GM21360 (cell line): ENCODE measurements at regions not wholly inside any gene's neighbourhood (a gene's known extent, or its start where the extent isn't known, plus 50 kb on each side); places are given as distances from the start of the nearest gene placed in this dataset.
"Not testable (repeated sequence)": the region's sequence is repeated elsewhere in the genome, so short reads cannot be mapped to it uniquely, and the experiment has no call there.

ENCODE experiments used
- ATAC-seq: cut with Tn5 transposase; IDR thresholded peaks from one replicate; pipeline ENCODE4 v1.9.1; 2021; ENCODE audit warnings: mild to moderate bottlenecking, moderate library complexity; ENCODE audit not compliant: unreplicated experiment

- ATAC-seq: no peak
Observed at GRCh38 chr12:78489990-78490389, 374.6 kb upstream of the SYT1 start.

GRCh38 chr12:78490861-78491260 lies 373.7 kb upstream of the SYT1 start:
- ATAC-seq: no peak

GRCh38 chr12:78494911-78495310 lies 369.7 kb upstream of the SYT1 start:
- ATAC-seq: no peak

GRCh38 chr12:78501825-78502224 lies 362.7 kb upstream of the SYT1 start:
- ATAC-seq: no peak

GRCh38 chr12:78519422-78519821 lies 345.2 kb upstream of the SYT1 start:
- no peak for ATAC-seq

GRCh38 chr12:78530100-78530765 lies 334.3 kb upstream of the SYT1 start:
- no peak for ATAC-seq

- ATAC-seq: no peak
Observed at GRCh38 chr12:78531831-78532458, 332.6 kb upstream of the SYT1 start.

- no peak for ATAC-seq
Observed at GRCh38 chr12:78534311-78534710, 330.3 kb upstream of the SYT1 start.

GRCh38 chr12:78540606-78541336 lies 323.8 kb upstream of the SYT1 start:
- ATAC-seq: no peak

GRCh38 chr12:78550831-78551230 lies 313.7 kb upstream of the SYT1 start:
- ATAC-seq: no peak

- no peak for ATAC-seq
Observed at GRCh38 chr12:78555802-78556201, 308.8 kb upstream of the SYT1 start.

- ATAC-seq: no peak
Observed at GRCh38 chr12:78556651-78557050, 307.9 kb upstream of the SYT1 start.

GRCh38 chr12:78559416-78559815 lies 305.2 kb upstream of the SYT1 start:
- no peak for ATAC-seq

- no peak for ATAC-seq
Observed at GRCh38 chr12:78559886-78560285, 304.7 kb upstream of the SYT1 start.

GRCh38 chr12:78560633-78561032 lies 303.9 kb upstream of the SYT1 start:
- ATAC-seq: no peak

- no peak for ATAC-seq
Observed at GRCh38 chr12:78562368-78563205, 302.0 kb upstream of the SYT1 start.

- ATAC-seq: no peak
Observed at GRCh38 chr12:78563826-78564225, 300.7 kb upstream of the SYT1 start.

GRCh38 chr12:78566456-78566855 lies 298.1 kb upstream of the SYT1 start:
- no peak for ATAC-seq

- no peak for ATAC-seq
Observed at GRCh38 chr12:78568321-78569020, 296.1 kb upstream of the SYT1 start.

- no peak for ATAC-seq
Observed at GRCh38 chr12:78571953-78572352, 292.6 kb upstream of the SYT1 start.

- ATAC-seq: not testable (repeated sequence)
Observed at GRCh38 chr12:78575208-78575607, 289.4 kb upstream of the SYT1 start.
